Choroid plexus epithelial cell (primary cell): ENCODE measurements at regions not wholly inside any gene's neighbourhood (a gene's known extent, or its start where the extent isn't known, plus 50 kb on each side); places are given as distances from the start of the nearest gene placed in this dataset.
"Not testable (repeated sequence)": the region's sequence is repeated elsewhere in the genome, so short reads cannot be mapped to it uniquely, and the experiment has no call there.

Source experiments
- DNase-seq: peaks from one replicate; pipeline ENCODE4 v3.0.0-alpha.2; 2010; ENCODE audit warnings: low read depth
- H3K4me3 ChIP-seq: 2 replicates; pipeline ENCODE4 v1.5.1; 2011; ENCODE audit warnings: low read depth, mild to moderate bottlenecking, control low read depth, low read length, moderate library complexity
- CTCF ChIP-seq: conservative IDR thresholded peaks from 2 replicates; pipeline ENCODE4 v1.5.1; 2011; ENCODE audit warnings: low read depth, mild to moderate bottlenecking, control low read depth, inconsistent platforms, low read length, moderate library complexity

GRCh38 chrX:81900522-81900921 lies 698.6 kb downstream of the SH3BGRL start:
- H3K4me3 ChIP-seq, result no peak overlapping the region
- TF ChIP-seq CTCF, result no peak
- DNase-seq, result no peak

- no peak for DNase-seq
- H3K4me3 ChIP-seq, result no peak overlapping the region
- no peak for TF ChIP-seq CTCF
These were observed 723.9 kb downstream of the SH3BGRL start for GRCh38 chrX:81925812-81926211.

DNA sequence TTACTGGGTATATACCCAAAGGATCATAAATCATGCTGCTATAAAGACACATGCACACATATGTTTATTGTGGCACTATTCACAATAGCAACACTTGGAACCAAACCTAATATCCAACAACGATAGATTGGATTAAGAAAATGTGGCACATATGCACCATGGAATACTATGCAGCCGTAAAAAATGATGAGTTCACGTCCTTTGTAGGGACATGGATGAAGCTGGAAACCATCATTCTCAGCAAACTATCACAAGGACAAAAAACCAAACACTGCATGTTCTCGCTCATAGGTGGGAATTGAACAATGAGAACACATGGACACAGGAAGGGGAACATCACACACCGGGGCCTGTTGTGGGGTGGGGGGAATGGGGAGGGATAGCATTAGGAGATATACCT lies 744.0 kb downstream of the SH3BGRL start:
- not testable (repeated sequence) for H3K4me3 ChIP-seq, DNase-seq

- H3K4me3 ChIP-seq, result no peak overlapping the region
- DNase-seq, result peak; percentile 0
- TF ChIP-seq CTCF, result no peak
These were observed 755.4 kb downstream of the SH3BGRL start for GRCh38 chrX:81957318-81957717.

DNA sequence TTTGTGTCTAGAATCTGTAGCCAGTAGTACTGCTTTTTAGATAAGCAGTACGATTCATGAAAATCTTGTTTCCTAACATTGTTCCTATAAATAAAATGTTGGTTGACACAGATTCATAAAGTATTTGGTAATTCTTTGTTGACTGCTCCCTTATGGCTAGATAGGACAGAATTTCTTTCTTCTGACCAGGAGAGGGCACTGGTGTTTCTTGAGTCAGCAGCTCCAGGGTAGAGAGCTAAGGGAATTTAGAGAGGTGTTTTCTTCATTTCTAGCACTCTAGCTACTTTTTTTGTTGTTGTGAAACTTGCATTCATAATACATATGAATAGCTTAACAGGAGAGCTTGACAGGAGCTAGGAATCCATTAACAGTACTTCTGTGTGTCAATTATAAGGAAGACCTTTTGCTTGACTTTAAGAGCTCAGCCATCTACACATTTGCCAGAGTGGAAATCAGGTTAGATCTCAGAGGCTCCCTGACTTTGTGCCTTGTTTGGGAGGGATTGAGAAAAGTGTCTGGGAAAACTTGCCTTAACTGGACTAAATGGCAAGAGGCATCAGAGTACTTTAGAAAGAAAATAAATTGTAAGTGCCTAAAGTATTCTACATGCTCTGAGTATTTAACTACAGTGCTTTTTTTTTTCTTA lies 756.1 kb downstream of the SH3BGRL start:
- DNase-seq, result peak; percentile 2
- no peak overlapping the region for H3K4me3 ChIP-seq
- TF ChIP-seq CTCF, result peak; percentile 6

GRCh38 chrX:81959964-81960363 lies 758.1 kb downstream of the SH3BGRL start:
- DNase-seq, result no peak
- no peak overlapping the region for H3K4me3 ChIP-seq
- no peak for TF ChIP-seq CTCF

GRCh38 chrX:81974413-81974812 lies 772.5 kb downstream of the SH3BGRL start:
- not testable (repeated sequence) for DNase-seq, H3K4me3 ChIP-seq

DNA sequence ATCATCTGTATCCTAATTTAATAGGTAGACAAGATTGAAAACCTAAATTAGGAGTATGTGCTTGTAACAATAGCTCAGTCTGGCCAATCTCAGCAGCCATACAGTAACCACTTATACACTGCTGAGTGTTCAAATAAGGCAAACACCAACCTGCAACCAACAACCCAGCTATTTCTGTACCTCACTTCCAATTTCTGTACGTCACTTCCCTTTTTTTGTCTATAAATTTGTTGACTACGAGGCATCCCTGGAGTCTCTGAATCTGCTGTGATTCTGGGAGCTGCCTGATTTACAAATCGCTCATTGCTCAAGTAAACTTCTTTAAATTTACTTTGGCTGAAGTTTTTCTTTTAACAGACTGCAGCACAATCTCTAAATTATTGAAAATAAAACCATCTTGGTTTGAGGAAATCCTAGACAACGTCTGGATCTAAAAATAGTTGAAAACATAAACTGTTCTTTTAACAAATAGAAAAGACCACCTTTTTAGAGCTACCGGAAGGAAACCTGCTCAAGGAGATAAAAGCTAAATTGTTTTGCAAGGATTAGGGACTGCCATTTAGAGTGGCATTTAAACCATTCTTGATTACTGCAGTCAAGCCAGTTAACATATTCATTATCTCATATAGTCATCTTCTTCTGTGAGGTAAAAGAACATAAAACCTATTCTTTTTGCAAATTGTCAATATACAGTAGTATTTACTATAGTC lies 778.1 kb downstream of the SH3BGRL start:
- no peak for TF ChIP-seq CTCF
- DNase-seq, result no peak
- no peak overlapping the region for H3K4me3 ChIP-seq

- DNase-seq, H3K4me3 ChIP-seq: not testable (repeated sequence)
These were observed 785.3 kb downstream of the SH3BGRL start for GRCh38 chrX:81987217-81987616.
